Superior temporal gyrus (tissue), 1 donor: ENCODE measurements at regions not wholly inside any gene's neighbourhood (a gene's known extent, or its start where the extent isn't known, plus 50 kb on each side); places are given as distances from the start of the nearest gene placed in this dataset.
"Not testable (repeated sequence)": the region's sequence is repeated elsewhere in the genome, so short reads cannot be mapped to it uniquely, and the experiment has no call there.

Source experiments
- DNase-seq: peaks from one replicate; pipeline ENCODE4 v3.0.0-alpha.2; 2016; ENCODE audit errors: extremely low spot score

GRCh38 chr17:68701046-68701445, 99.9 kb upstream of the FAM20A start:
- no peak for DNase-seq

DNA sequence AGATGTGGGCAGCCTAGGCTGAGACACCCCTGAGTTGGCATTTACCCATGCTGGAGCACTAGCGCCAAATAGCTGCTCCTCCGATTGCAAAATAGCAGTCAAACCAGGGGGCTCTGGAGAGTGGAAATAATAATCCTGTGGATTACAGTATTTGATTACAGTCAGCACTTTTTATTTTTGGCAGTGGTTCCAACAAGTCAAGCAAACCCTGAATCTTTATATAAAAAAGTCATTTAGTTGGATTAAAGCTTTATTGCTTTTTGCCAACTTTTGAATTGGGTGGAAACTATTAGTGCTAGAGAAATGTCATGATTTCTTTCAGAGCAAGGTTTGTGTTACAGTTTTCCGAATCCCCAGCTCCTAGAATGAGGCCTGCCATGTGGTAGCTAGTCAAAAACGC, 99.3 kb upstream of the FAM20A start:
- no peak for DNase-seq

GRCh38 chr17:68699936-68700335, 98.8 kb upstream of the FAM20A start:
- DNase-seq = no peak

GRCh38 chr17:68698746-68699145, 97.6 kb upstream of the FAM20A start:
- peak; percentile 24 for DNase-seq

DNA sequence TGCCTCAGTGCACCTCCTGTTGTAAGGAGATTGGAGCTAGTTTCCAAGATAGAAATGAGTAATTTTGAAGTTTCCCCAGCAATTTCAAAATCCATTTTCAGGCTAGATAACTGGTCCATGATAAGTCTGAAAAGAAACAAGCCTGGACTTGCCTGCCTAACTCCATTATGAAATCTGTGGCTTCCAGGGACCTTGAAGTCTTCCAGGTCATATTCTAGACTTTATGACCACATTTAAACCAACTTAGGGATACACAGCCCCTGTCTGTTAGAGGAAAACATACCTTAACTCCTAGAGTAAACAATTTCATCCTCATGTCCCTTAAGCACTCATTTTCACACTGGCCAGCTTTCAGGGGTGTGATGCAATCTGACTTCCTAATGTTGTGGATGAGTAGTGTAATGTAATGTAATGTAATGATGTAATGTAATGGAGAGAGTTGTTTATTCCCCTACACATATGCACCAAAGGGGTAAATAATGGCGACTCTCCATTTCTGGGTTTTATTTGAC, 96.7 kb upstream of the FAM20A start:
- no peak for DNase-seq

DNA sequence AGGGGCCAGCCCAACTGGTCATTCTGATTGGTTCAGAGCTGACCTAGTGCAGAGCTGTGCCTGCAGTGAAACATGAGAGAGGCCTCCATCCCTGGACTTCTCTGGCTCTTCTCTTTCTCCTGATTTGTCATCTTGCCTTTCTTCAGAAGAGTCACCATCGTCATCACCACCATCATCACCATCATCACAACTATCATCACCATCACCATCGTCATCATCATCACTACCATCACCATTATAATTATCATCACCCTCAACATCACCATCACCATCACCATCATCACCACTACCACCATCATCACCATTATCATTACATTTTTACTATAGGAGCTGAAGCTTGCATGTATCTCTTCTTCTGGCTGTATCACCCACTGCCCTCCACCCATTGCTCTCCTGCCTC, 94.5 kb upstream of the FAM20A start:
- no peak for DNase-seq

GRCh38 chr17:68694791-68695485, 93.8 kb upstream of the FAM20A start:
- no peak for DNase-seq

DNA sequence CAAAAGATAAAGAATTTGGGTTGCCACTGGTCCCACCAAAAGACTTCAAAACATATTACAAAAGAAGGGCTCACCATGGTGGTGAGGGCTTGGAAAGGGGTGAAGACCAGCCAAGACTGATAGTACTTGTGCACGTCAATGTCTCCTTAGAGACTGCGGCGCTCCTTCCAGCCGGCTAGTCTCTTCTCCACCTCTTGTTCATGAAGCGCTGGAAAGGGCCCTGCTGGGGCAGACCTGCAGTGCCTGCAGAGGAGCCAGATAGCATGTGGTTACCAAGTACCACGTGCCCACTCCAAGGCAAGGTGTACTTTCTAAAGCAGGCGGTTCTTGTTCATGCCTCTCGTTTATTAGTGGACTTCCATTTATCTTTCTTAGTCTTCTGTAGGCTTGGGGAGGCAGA, 92.7 kb upstream of the FAM20A start:
- no peak for DNase-seq

DNA sequence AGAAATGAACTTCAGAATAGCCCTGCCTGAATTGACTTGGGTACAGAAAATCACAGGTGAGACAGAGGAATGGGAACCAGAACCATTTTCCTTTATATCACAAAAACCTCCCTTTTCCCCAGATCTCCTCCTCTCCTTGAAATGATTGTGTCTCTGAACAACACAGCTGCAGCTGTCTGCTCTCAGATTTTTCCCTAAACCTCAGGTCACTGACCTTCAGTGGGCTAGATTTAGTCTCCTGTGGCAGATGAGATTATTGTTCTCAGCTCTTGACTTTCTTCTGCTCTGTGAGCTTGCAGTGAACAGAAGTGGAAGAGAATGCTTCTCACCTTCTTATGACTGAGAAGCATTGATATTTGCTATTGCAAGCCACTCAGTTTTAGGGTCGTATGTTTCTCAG, 92.3 kb upstream of the FAM20A start:
- no peak for DNase-seq

- no peak for DNase-seq
These were observed 85.2 kb upstream of the FAM20A start for GRCh38 chr17:68686108-68686988.

GRCh38 chr17:68684949-68685357, 83.8 kb upstream of the FAM20A start:
- peak; percentile 14 for DNase-seq

- DNase-seq = no peak
These were observed 81.7 kb upstream of the FAM20A start for GRCh38 chr17:68682903-68683302.

DNA sequence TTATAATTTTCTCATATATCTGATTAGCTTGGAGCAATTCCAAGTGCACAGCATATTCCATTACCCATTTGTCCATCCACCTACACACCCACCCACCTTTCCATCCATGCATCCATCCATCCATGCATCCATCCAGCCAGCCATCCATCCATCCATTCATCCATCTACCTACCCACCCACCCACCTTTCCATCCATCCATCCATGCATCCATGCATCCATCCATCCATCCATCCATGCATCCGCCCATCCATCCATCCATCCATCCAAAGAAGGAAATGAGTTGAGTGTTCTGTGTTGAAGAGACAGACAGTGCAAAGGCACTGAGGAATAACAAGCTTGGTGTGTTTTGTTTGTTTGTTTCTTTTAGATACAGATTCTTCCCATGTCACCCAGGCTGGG, 78.7 kb upstream of the FAM20A start:
- no peak for DNase-seq

- no peak for DNase-seq
These were observed 75.7 kb upstream of the FAM20A start for GRCh38 chr17:68676856-68677255.

GRCh38 chr17:68675723-68676122, 74.6 kb upstream of the FAM20A start:
- no peak for DNase-seq

- no peak for DNase-seq
These were observed 73.1 kb upstream of the FAM20A start for GRCh38 chr17:68674029-68674925.

DNA sequence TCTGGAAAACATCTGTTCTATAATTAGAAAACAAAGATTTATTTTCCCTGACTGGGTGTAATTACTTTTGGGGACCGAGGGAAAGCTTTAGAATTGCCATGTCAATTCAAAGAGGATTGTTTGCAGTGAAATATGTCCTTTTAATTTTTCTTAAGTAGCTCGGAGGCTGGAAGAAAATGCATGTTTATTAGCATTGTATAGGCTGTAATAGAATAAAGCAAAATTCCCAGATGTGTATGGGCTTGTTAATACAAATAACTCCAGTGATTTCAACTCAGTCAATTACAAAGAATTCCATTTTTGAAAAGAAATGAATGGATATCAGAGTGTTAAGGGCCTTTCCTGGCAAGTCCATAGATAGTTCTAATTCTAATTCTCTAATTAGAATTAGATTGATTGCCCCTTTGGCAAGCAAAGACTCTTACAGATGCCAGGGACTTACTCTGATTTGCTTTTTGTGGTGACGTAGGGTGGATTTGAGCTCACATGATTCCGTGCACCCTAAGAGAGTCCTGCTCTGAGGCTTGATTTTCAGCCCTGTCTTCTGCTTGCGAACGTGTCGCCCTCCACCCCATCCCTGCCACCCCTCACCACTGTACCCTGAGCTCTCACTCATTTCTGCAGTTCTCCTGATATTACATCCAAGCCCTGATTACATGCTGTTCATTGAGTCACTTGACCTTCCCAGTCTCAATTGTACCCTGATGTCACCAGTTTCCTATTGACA, 70.0 kb upstream of the FAM20A start:
- no peak for DNase-seq

DNA sequence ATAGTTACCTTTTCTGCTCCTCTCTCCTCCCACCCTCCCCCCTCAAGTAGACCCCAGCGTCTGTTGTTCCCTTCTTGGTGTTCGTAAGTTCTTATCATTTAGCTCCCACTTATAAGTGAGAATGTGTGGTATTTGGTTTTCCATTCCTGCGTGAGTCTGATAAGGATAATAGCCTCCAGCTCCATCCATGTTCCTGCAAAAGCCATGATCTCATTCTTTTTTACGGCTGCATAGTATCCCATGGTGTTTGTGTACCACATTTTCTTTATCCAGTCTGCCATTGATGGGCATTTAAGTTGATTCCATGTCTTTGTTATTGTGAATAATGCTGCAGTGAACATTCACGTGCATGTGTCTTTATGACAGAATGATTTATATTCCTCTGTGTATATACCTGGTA, 65.3 kb upstream of the FAM20A start:
- DNase-seq = not testable (repeated sequence)

DNA sequence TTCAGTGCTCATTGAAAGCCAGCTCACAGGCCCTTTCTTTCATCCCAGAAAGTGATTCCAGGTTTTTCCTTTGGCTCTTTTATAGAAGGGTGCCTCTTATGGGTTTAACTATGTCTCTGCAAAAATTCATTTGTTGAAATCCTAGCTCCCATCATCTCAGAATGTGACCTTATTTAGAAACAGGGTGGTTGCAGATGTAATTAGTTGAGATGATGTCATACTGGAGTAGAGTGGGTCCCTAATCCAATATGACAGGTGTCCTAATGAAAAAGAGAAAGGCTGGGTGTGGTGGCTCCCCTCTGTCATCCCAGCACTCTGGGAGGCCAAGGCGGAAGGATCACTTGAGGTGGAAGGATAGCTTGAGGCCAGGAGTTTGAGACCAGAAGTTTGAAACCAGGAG, 64.2 kb upstream of the FAM20A start:
- DNase-seq = no peak

- DNase-seq = no peak
These were observed 61.3 kb upstream of the FAM20A start for GRCh38 chr17:68662479-68662878.

- DNase-seq = no peak
These were observed 60.9 kb upstream of the FAM20A start for GRCh38 chr17:68662037-68662432.
